D721Med (cell line): ENCODE measurements at regions not wholly inside any gene's neighbourhood (a gene's known extent, or its start where the extent isn't known, plus 50 kb on each side); places are given as distances from the start of the nearest gene placed in this dataset.

Experiments
- DNase-seq: peaks from one replicate; pipeline ENCODE4 v3.0.0; 2011; ENCODE audit warnings: low spot score; ENCODE audit not compliant: insufficient read length
- FAIRE-seq: peaks from 2 replicates; lab custom pipeline; 2011; peaks lifted over from hg19 to GRCh38; lab: Jason Lieb, UNC
- CTCF ChIP-seq: IDR thresholded peaks from 2 replicates; pipeline ENCODE4 v1.5.1; 2012; ENCODE audit warnings: mild to moderate bottlenecking, control low read depth; ENCODE audit not compliant: insufficient read depth; ENCODE audit errors: missing control alignments

- DNase-seq (no peak), FAIRE-seq (no peak)
- no peak for TF ChIP-seq CTCF
These were observed 202.0 kb downstream of the UBE3A start for GRCh38 chr15:25236861-25237155.

GRCh38 chr15:25237291-25237978 is 201.4 kb downstream of the UBE3A start:
- no peak for TF ChIP-seq CTCF
- no peak for FAIRE-seq
- DNase-seq = no peak

GRCh38 chr15:25238126-25238525 is 200.7 kb downstream of the UBE3A start:
- TF ChIP-seq CTCF = no peak
- no peak for DNase-seq
- no peak for FAIRE-seq

- FAIRE-seq (no peak), DNase-seq (no peak)
These were observed 199.9 kb downstream of the UBE3A start for GRCh38 chr15:25238716-25239470.

GRCh38 chr15:25239471-25240345 is 199.1 kb downstream of the UBE3A start:
- FAIRE-seq = no peak
- TF ChIP-seq CTCF = no peak
- DNase-seq = no peak

More at GRCh38 chr15:25238716-25239470, 199.9 kb downstream of the UBE3A start:
- TF ChIP-seq CTCF = no peak

GRCh38 chr15:25240461-25241021 is 198.3 kb downstream of the UBE3A start:
- FAIRE-seq (no peak), DNase-seq (no peak)
- no peak for TF ChIP-seq CTCF
